ENCODE measurements at regions not wholly inside any gene's neighbourhood (a gene's known extent, or its start where the extent isn't known, plus 50 kb on each side); places are given as distances from the start of the nearest gene placed in this dataset.

GRCh38 chr20:61061981-61062380 lies 190.1 kb upstream of the CDH4 start:
- Histone ChIP-seq H3K4me2 (ENCODE audit: low read length) (no peak overlapping the region), H3K9me2 (ENCODE audit: insufficient read depth, low read length) (no peaks in the 10 kb centered on the region), H3K4me1 (ENCODE audit: insufficient read depth, low read length, poor library complexity, severe bottlenecking) (no peaks in the 10 kb centered on the region), H4K20me1 (ENCODE audit: insufficient read depth, low read length) (no peaks in the 10 kb centered on the region), H3K36me3 (ENCODE audit: insufficient read depth, low read length) (no peaks in the 10 kb centered on the region), H3K27ac (ENCODE audit: low read depth, low read length, poor library complexity, severe bottlenecking) (no peak overlapping the region), H3K4me3 (ENCODE audit: low read depth, low read length, poor library complexity, severe bottlenecking) (no peak overlapping the region), H3K79me2 (ENCODE audit: insufficient read depth, low read depth, low read length) (no peaks in the 10 kb centered on the region), H3K9me3 (ENCODE audit: low read length) (no peaks in the 10 kb centered on the region), H2AFZ (ENCODE audit: low read length) (no peak overlapping the region)
- TF ChIP-seq CTCF (conservative IDR thresholded peaks at IDR 0.05; ENCODE audit: low read length) (no peak), EZH2phosphoT487 (IDR thresholded peaks at IDR 0.05; ENCODE audit: borderline replicate concordance, low read depth, low read length) (no peak)
- POLR2A ChIA-PET: no interaction called here
- CTCF ChIA-PET (ENCODE audit: unreplicated experiment): no interaction called here
- intact Hi-C loops (cut with micrococcal nuclease; ENCODE audit: unreplicated experiment): no loop called here
- DNase-seq (ENCODE audit: low spot score): no peak
- no TSS peak for BruUV-seq (replicated peaks)

GRCh38 chr20:61065853-61066252 lies 186.2 kb upstream of the CDH4 start:
- H3K9me2 ChIP-seq (ENCODE audit: insufficient read depth, low read length): no peaks in the 10 kb centered on the region
- no peaks in the 10 kb centered on the region for H3K9me3 ChIP-seq (ENCODE audit: low read length)
- H3K4me3 ChIP-seq (ENCODE audit: low read depth, low read length, poor library complexity, severe bottlenecking): no peak overlapping the region
- no peaks in the 10 kb centered on the region for H4K20me1 ChIP-seq (ENCODE audit: insufficient read depth, low read length)
- no peak for DNase-seq (ENCODE audit: low spot score)
- ChIA-PET CTCF (ENCODE audit: unreplicated experiment) (no interaction called here), POLR2A (no interaction called here)
- intact Hi-C loops (cut with micrococcal nuclease; ENCODE audit: unreplicated experiment): no loop called here
- H3K36me3 ChIP-seq (ENCODE audit: insufficient read depth, low read length): no peaks in the 10 kb centered on the region
- no peak for TF ChIP-seq CTCF (conservative IDR thresholded peaks at IDR 0.05; ENCODE audit: low read length)
- no peak for TF ChIP-seq EZH2phosphoT487 (IDR thresholded peaks at IDR 0.05; ENCODE audit: borderline replicate concordance, low read depth, low read length)
- no peak overlapping the region for H3K4me2 ChIP-seq (ENCODE audit: low read length)
- BruUV-seq (replicated peaks): no TSS peak
- H2AFZ ChIP-seq (ENCODE audit: low read length): no peak overlapping the region
- no peak overlapping the region for H3K27ac ChIP-seq (ENCODE audit: low read depth, low read length, poor library complexity, severe bottlenecking)
- no peaks in the 10 kb centered on the region for H3K4me1 ChIP-seq (ENCODE audit: insufficient read depth, low read length, poor library complexity, severe bottlenecking)
- no peaks in the 10 kb centered on the region for H3K79me2 ChIP-seq (ENCODE audit: insufficient read depth, low read depth, low read length)

GRCh38 chr20:61066526-61066925 lies 185.5 kb upstream of the CDH4 start:
- Histone ChIP-seq H3K27ac (ENCODE audit: low read depth, low read length, poor library complexity, severe bottlenecking) (no peak overlapping the region), H2AFZ (ENCODE audit: low read length) (no peak overlapping the region), H4K20me1 (ENCODE audit: insufficient read depth, low read length) (no peaks in the 10 kb centered on the region), H3K4me3 (ENCODE audit: low read depth, low read length, poor library complexity, severe bottlenecking) (no peak overlapping the region), H3K4me1 (ENCODE audit: insufficient read depth, low read length, poor library complexity, severe bottlenecking) (no peaks in the 10 kb centered on the region), H3K36me3 (ENCODE audit: insufficient read depth, low read length) (no peaks in the 10 kb centered on the region), H3K4me2 (ENCODE audit: low read length) (no peak overlapping the region), H3K9me2 (ENCODE audit: insufficient read depth, low read length) (no peaks in the 10 kb centered on the region), H3K79me2 (ENCODE audit: insufficient read depth, low read depth, low read length) (no peaks in the 10 kb centered on the region), H3K9me3 (ENCODE audit: low read length) (no peaks in the 10 kb centered on the region)
- CTCF ChIA-PET (ENCODE audit: unreplicated experiment): no interaction called here
- no TSS peak for BruUV-seq (replicated peaks)
- POLR2A ChIA-PET: no interaction called here
- intact Hi-C loops (cut with micrococcal nuclease; ENCODE audit: unreplicated experiment): no loop called here
- no peak for DNase-seq (ENCODE audit: low spot score)
- no peak for TF ChIP-seq EZH2phosphoT487 (IDR thresholded peaks at IDR 0.05; ENCODE audit: borderline replicate concordance, low read depth, low read length)
- no peak for TF ChIP-seq CTCF (conservative IDR thresholded peaks at IDR 0.05; ENCODE audit: low read length)

All from OCI-LY7 (cell line).